ENCODE measurements at regions not wholly inside any gene's neighbourhood (a gene's known extent, or its start where the extent isn't known, plus 50 kb on each side); places are given as distances from the start of the nearest gene placed in this dataset.
A peak's percentile ranks its signal among the peaks of the same experiment; 100 is the strongest.

GRCh38 chr20:61126369-61127195 lies 125.5 kb upstream of the CDH4 start:
- no peak for TF ChIP-seq CTCF (IDR thresholded peaks at IDR 0.05; ENCODE audit: low read depth, low read length)
- no peak overlapping the region for H3K4me3 ChIP-seq (ENCODE audit: low read depth, low read length)
- in situ Hi-C loops (cut with HindIII; ENCODE audit: low sequenced_read_pairs), result no loop called here
- DNase-seq (ENCODE audit: low read depth, low spot score), result no peak

- peak; percentile 58 for DNase-seq (ENCODE audit: low read depth, low spot score)
- no peak overlapping the region for H3K4me3 ChIP-seq (ENCODE audit: low read depth, low read length)
- no peak for TF ChIP-seq CTCF (IDR thresholded peaks at IDR 0.05; ENCODE audit: low read depth, low read length)
- in situ Hi-C loops (cut with HindIII; ENCODE audit: low sequenced_read_pairs), result no loop called here
These were observed 124.6 kb upstream of the CDH4 start for GRCh38 chr20:61127311-61128039.

DNA sequence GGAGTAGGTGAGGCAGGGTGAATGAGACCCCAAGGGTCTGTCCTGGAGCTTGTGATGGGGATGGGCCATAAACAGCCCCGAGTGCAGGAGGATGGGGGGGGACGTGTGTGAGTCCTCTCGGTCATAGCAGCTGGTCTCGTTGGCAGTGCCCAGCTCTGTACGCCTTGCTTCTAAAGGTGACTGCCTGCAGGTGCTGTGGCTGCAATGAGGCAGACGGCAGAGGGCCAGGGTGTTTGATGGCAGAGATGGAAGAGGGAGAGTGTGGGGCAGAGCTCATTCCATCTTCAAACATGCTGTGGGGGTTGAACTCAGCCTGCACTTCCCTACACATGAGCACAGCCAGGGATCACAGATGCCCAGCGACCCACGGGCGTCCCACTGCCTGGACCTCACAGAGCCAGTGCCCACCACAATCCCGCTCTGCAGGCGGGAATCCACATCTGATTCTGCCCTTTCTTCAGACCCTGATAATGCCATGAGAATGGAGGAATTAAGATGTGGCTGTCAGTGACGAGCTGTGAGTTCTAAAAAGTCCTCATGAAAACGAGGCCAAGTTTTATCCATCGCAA lies 123.3 kb upstream of the CDH4 start:
- no peak for DNase-seq (ENCODE audit: low read depth, low spot score)
- no peak overlapping the region for H3K4me3 ChIP-seq (ENCODE audit: low read depth, low read length)
- no peak for TF ChIP-seq CTCF (IDR thresholded peaks at IDR 0.05; ENCODE audit: low read depth, low read length)
- in situ Hi-C loops (cut with HindIII; ENCODE audit: low sequenced_read_pairs), result no loop called here

DNA sequence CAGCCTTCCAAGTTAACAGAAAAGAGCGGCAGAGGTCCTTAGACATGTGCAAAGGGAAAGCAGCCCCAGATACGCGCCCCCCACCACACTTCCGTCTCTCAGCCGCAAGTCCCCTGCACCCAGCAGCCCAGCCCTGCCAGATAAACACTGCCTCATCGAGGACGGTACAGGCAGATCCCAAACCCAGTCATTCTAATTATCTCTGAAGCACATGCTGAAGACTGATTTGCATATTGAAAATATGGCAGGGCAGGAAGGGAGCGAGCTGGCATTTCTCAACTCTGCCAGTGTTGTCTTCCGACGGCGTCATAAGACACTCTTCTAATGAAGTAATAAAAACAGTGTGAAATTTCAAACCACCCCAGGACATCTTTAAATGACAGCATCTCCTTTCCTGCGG lies 122.8 kb upstream of the CDH4 start:
- in situ Hi-C loops (cut with HindIII; ENCODE audit: low sequenced_read_pairs), result no loop called here
- no peak overlapping the region for H3K4me3 ChIP-seq (ENCODE audit: low read depth, low read length)
- no peak for DNase-seq (ENCODE audit: low read depth, low spot score)
- TF ChIP-seq CTCF (IDR thresholded peaks at IDR 0.05; ENCODE audit: low read depth, low read length), result no peak

GRCh38 chr20:61130156-61130555 lies 121.9 kb upstream of the CDH4 start:
- in situ Hi-C loops (cut with HindIII; ENCODE audit: low sequenced_read_pairs), result no loop called here
- DNase-seq (ENCODE audit: low read depth, low spot score), result no peak
- TF ChIP-seq CTCF (IDR thresholded peaks at IDR 0.05; ENCODE audit: low read depth, low read length), result no peak
- H3K4me3 ChIP-seq (ENCODE audit: low read depth, low read length), result no peak overlapping the region

DNA sequence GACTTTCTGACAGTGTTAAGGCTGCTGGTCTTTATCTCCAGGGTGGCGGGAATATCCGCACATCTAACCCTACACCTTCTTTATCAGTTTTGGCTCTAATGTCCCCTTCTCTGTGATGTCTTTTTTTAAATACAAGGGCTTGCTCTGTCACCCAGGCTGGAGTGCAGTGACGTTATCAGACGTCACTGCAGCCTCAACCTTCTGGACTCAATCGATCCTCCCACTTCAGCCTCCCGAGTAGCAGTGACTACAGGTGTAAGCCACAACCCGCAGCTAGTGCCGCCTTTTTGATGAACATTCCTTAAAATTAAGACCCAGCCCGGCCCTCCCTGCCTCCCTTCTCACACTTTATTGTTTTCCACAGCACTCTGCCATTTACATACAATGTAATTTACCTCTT lies 120.1 kb upstream of the CDH4 start:
- no peak overlapping the region for H3K4me3 ChIP-seq (ENCODE audit: low read depth, low read length)
- no peak for DNase-seq (ENCODE audit: low read depth, low spot score)
- in situ Hi-C loops (cut with HindIII; ENCODE audit: low sequenced_read_pairs), result no loop called here
- TF ChIP-seq CTCF (IDR thresholded peaks at IDR 0.05; ENCODE audit: low read depth, low read length), result no peak
